ENCODE measurements at regions not wholly inside any gene's neighbourhood (a gene's known extent, or its start where the extent isn't known, plus 50 kb on each side); places are given as distances from the start of the nearest gene placed in this dataset.
"Not testable (repeated sequence)": the region's sequence is repeated elsewhere in the genome, so short reads cannot be mapped to it uniquely, and the experiment has no call there.

DNA sequence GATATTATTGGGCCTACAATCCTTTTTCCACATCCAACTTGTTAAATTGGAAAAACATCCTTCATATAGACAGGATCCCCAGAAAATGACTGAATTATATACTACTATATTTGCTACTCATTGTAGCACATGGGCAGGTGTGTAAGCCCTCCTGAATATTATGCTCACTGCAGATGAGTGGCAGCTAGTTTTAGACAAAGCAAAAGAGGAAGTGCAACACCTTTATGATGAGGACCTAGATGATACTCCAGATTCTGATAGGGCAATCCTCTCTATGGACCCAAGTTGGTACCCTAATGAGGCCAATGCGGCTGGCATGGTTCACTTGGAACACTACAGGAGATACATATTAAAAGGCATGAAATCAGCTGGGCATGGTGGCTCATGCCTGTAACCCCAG lies 119.1 kb upstream of the PLCL2 start:
- TF ChIP-seq, protein P1, sequence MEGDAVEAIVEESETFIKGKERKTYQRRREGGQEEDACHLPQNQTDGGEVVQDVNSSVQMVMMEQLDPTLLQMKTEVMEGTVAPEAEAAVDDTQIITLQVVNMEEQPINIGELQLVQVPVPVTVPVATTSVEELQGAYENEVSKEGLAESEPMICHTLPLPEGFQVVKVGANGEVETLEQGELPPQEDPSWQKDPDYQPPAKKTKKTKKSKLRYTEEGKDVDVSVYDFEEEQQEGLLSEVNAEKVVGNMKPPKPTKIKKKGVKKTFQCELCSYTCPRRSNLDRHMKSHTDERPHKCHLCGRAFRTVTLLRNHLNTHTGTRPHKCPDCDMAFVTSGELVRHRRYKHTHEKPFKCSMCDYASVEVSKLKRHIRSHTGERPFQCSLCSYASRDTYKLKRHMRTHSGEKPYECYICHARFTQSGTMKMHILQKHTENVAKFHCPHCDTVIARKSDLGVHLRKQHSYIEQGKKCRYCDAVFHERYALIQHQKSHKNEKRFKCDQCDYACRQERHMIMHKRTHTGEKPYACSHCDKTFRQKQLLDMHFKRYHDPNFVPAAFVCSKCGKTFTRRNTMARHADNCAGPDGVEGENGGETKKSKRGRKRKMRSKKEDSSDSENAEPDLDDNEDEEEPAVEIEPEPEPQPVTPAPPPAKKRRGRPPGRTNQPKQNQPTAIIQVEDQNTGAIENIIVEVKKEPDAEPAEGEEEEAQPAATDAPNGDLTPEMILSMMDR (IDR thresholded peaks at IDR 0.05; ENCODE audit: insufficient read depth, low read length) = no peak
- no peak overlapping the region for H3K4me3 ChIP-seq (ENCODE audit: low read depth, low read length)
- no peak for DNase-seq (ENCODE audit: low read depth)

DNA sequence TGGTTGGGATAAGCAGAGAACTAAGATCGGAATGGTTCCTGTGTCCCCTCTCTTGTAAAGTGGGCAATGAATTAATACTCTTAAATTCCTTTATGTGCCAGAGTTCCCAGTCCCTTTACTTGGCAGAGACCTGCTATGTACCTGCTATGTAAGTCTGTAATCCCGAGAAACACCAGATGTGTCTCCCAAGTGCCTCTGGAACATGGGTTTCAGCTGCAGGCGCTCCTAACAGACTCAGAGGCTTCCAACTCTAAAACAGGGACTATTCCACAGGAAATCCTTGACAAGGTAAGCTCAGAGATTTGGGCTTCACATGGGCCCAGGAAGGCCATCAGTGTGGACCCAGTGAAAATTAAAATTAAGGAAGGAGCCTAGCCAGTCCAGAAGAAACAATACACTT lies 117.7 kb upstream of the PLCL2 start:
- H3K4me3 ChIP-seq (ENCODE audit: low read depth, low read length) = no peak overlapping the region
- peak; percentile 26 for DNase-seq (ENCODE audit: low read depth)
- TF ChIP-seq, protein P1 (IDR thresholded peaks at IDR 0.05; ENCODE audit: insufficient read depth, low read length) = peak; percentile 19

DNA sequence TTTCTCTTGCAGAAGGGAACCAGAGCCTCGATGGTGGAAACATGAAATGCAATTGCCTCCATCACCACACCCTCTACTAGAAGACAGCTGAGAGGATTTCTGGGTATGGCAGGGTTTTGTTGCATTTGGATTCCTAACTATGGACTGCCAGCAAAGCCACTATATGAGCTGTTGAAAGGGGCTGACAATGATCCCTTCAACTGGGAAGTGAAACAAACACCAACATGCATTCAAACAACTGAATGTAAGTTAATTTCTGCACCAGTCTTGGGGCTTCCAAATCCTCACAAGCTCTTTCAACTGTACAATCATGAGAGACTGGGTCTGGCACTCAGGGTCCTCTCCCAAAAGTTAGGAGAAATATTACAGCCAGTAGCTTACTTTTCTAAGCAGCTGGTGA lies 116.7 kb upstream of the PLCL2 start:
- no peak overlapping the region for H3K4me3 ChIP-seq (ENCODE audit: low read depth, low read length)
- no peak for DNase-seq (ENCODE audit: low read depth)
- TF ChIP-seq, protein P1 (IDR thresholded peaks at IDR 0.05; ENCODE audit: insufficient read depth, low read length) = no peak

DNA sequence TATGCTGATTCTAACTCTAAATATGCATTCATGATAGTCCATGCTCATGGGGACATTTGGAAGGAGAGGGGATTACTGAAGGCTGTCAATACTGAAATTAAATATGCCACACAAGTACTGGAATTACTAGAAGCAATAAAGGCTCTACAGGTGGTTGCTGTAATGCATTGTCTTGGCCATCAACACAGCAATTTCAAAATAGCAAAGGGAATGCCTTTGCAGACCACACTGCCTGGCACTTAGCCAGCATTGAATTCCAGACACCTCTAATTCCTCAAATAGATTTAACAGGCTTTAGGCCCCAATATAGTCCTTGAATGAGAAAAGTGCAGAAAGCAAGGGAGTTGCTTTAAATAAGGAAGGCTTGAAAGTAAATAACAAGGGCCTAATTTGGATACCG lies 115.8 kb upstream of the PLCL2 start:
- no peak overlapping the region for H3K4me3 ChIP-seq (ENCODE audit: low read depth, low read length)
- TF ChIP-seq, protein P1 (IDR thresholded peaks at IDR 0.05; ENCODE audit: insufficient read depth, low read length) = no peak
- DNase-seq (ENCODE audit: low read depth) = peak; percentile 60

DNA sequence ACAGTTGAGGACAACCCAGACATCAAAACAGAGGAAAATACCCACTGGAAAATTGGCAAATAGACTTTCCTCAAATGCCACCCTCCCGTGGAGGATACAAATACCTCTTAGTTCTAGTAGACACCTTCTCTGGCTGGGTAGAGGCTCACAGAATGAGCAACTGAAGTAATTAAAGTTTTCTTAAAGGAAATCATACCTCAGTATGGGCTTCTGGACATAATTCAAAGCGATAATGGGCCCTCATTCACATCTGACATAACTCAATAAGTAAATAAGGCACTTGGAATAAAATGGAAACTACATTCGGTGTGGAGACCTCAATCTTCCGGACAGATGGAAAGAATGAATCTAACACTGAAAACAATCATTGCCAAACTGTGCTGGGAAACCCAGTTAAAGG lies 115.2 kb upstream of the PLCL2 start:
- no peak overlapping the region for H3K4me3 ChIP-seq (ENCODE audit: low read depth, low read length)
- DNase-seq (ENCODE audit: low read depth) = no peak
- TF ChIP-seq, protein P1 (IDR thresholded peaks at IDR 0.05; ENCODE audit: insufficient read depth, low read length) = no peak

DNA sequence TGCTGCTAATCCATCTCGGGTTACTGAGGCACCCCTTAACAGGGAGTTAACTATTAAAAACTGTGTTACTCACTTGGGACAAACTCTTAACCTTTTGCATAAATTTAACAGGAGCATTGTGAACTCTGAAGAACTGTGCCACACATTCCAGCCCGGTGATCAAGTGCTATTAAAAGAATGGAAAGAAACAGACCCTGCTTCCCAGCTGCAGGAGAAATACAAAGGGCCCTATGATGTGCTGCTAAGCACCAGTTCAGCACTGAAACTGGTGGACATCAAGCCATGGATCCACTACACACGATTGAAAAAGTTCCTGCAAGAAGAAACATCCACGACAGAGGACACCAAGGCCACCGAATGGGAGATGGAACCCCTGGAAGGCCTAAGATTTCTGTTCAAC lies 114.7 kb upstream of the PLCL2 start:
- TF ChIP-seq, protein P1 (IDR thresholded peaks at IDR 0.05; ENCODE audit: insufficient read depth, low read length) = no peak
- H3K4me3 ChIP-seq (ENCODE audit: low read depth, low read length) = no peak overlapping the region
- DNase-seq (ENCODE audit: low read depth) = no peak

DNA sequence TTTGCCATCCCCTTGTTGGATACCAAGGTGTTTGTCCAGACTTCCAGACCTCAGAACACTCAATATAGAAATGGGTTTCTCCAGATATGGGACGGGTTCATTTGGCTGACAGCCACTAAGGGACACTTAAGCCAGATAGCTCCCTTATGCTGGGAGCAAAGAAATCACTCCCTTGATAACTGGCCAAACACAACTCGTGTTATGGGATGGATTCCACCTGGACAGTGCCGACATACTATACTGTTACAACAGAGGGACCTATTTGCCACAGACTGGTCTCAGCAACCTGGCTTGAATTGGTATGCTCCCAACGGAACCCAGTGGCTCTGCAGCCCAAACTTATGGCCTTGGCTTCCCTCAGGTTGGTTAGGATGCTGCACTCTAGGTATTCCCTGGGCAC lies 114.0 kb upstream of the PLCL2 start:
- TF ChIP-seq, protein P1 (IDR thresholded peaks at IDR 0.05; ENCODE audit: insufficient read depth, low read length) = no peak
- no peak for DNase-seq (ENCODE audit: low read depth)
- no peak overlapping the region for H3K4me3 ChIP-seq (ENCODE audit: low read depth, low read length)

DNA sequence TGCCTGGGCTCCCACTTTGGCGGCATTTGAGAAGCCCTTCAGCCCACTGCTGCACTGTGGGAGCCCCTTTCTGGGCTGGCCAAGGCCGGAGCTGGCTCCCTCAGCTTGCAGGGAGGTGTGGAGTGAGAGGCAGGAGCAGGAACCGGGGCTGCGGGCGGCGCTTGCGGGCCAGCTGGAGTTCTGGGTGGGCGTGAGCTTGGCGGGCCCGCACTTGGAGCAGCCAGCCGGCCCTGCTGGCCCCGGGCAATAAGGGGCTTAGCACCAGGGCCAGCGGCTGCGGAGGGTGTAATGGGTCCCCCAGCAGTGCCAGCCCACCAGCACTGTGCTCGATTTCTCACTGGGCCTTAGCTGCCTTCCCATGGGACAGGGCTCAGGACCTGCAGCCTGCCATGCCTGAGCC lies 111.2 kb upstream of the PLCL2 start:
- not testable (repeated sequence) for DNase-seq (ENCODE audit: low read depth); H3K4me3 ChIP-seq (ENCODE audit: low read depth, low read length)

DNA sequence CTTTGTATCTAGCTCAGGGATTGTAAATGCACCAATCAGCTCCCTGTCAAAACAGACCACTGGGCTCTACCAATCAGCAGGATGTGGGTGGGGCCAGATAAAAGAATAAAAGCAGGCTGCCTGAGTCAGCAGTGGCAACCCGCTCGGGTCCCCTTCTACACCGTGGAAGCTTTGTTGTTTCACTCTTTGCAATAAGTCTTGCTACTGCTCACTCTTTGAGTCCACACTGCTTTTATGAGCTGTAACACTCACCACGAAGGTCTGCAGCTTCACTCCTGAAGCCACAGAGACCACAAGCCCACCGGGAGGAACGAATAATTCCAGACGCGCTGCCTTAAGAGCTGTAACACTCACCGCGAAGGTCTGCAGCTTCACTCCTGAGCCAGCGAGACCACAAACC lies 110.2 kb upstream of the PLCL2 start:
- H3K4me3 ChIP-seq (ENCODE audit: low read depth, low read length); DNase-seq (ENCODE audit: low read depth): not testable (repeated sequence)

Measured in fibroblast of the aortic adventitia (primary cell).